ENCODE measurements at regions not wholly inside any gene's neighbourhood (a gene's known extent, or its start where the extent isn't known, plus 50 kb on each side); places are given as distances from the start of the nearest gene placed in this dataset.

DNA sequence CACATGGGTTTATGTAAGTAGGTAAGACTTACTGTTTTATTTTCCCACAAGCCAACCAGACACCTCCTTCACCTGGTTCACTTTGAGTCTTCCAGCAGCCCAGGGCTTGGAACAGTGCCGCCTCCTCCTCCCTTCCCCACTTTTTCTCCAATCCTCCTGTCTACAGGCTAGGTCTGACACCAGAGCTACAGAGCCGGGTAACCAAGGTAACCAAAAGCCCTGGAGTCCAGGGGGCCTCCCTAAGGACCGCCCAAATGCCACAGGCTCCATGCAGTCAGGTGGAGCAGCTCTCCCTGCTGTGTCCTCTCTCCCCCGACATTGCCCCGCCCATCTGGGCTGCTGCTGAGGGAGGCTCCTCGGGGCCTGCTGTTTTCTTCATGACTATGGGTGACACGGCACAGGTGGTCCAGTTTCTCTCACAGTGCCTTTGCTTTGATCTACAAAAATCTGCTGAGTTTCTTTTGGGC lies 138.0 kb upstream of the EFNA5 start:
- Histone ChIP-seq H3K27ac (replicated peaks; ENCODE audit: low read length) (peak overlapping the region; percentile 84), H3K4me1 (ENCODE audit: control insufficient read depth in 2 of 2, insufficient read depth in 1 of 2, low read depth in 1 of 2, low read length in 2 of 2) (peaks cover 28 to 41% of the 10 kb centered on the region in 2 donors), H3K9ac (ENCODE audit: low read depth, low read length, poor library complexity) (peak overlapping the region; percentile 53), H3K4me2 (ENCODE audit: insufficient read depth, low read length, poor library complexity, severe bottlenecking) (peak overlapping the region; percentile 46), H2AK5ac (ENCODE audit: low read depth, low read length) (peak overlapping the region; percentile 10), H3K23ac (ENCODE audit: low read depth, low read length, poor library complexity) (peak overlapping the region; percentile 18), H3K79me1 (ENCODE audit: low read depth, low read length) (no peaks in the 10 kb centered on the region), H3K18ac (ENCODE audit: low read length) (peak overlapping the region; percentile 88), H2BK12ac (ENCODE audit: low read length) (peak overlapping the region; percentile 12), H3K36me3 (replicated peaks in 1 of 2; ENCODE audit: control insufficient read depth in 2 of 2, insufficient read depth in 2 of 2, low read length in 2 of 2) (no peaks in the 10 kb centered on the region), H2BK120ac (ENCODE audit: low read depth, low read length) (peak overlapping the region; percentile 81), H3K4me3 (ENCODE audit: low read length in 2 of 2) (peak overlapping the region in 1 of 2 donors; percentile 7), H2AFZ (ENCODE audit: low read length) (peak overlapping the region; percentile 69), H4K91ac (ENCODE audit: low read depth, low read length, poor library complexity) (no peak overlapping the region), H3K14ac (ENCODE audit: low read length) (no peak overlapping the region), H3K4ac (ENCODE audit: low read length) (no peak overlapping the region), H2BK5ac (ENCODE audit: low read length) (peak overlapping the region; percentile 90), H4K8ac (ENCODE audit: low read depth, low read length) (peak overlapping the region; percentile 70), H2BK15ac (ENCODE audit: low read length) (no peak overlapping the region), H3K9me3 (replicated peaks in 1 of 2; ENCODE audit: control insufficient read depth in 2 of 2, insufficient read depth in 1 of 2, low read depth in 1 of 2, low read length in 2 of 2) (no peaks in the 10 kb centered on the region), H3K27me3 (ENCODE audit: control insufficient read depth in 3 of 3, insufficient read depth in 3 of 3, low read depth in 1 of 3, low read length in 3 of 3) (no peaks in the 10 kb centered on the region)
- peak; percentile 80 for DNase-seq (ENCODE audit: low spot score)
- WGBS, 2 donors (ENCODE audit: extremely low coverage in 2 of 2, insufficient read length in 2 of 2, insufficient replicate concordance in 1 of 2) = no CpG with 5 or more reads among the region's 7 CpGs

- H2BK15ac ChIP-seq (ENCODE audit: low read length) = no peak overlapping the region
- no peak overlapping the region for H2BK12ac ChIP-seq (ENCODE audit: low read length)
- no peak overlapping the region for H3K4me2 ChIP-seq (ENCODE audit: insufficient read depth, low read length, poor library complexity, severe bottlenecking)
- no peak overlapping the region for H4K8ac ChIP-seq (ENCODE audit: low read depth, low read length)
- H4K91ac ChIP-seq (ENCODE audit: low read depth, low read length, poor library complexity) = no peak overlapping the region
- H3K23ac ChIP-seq (ENCODE audit: low read depth, low read length, poor library complexity) = no peak overlapping the region
- H2AFZ ChIP-seq (ENCODE audit: low read length) = no peak overlapping the region
- DNase-seq (ENCODE audit: low spot score) = no peak
- WGBS, 2 donors (ENCODE audit: extremely low coverage in 2 of 2, insufficient read length in 2 of 2, insufficient replicate concordance in 1 of 2) = no CpG with 5 or more reads among the region's 5 CpGs
- H3K4me3 ChIP-seq (ENCODE audit: low read length in 2 of 2) = no peak overlapping the region
- no peaks in the 10 kb centered on the region for H3K79me1 ChIP-seq (ENCODE audit: low read depth, low read length)
- H3K27me3 ChIP-seq (ENCODE audit: control insufficient read depth in 3 of 3, insufficient read depth in 3 of 3, low read depth in 1 of 3, low read length in 3 of 3) = no peaks in the 10 kb centered on the region
- peaks cover 28 to 42% of the 10 kb centered on the region in 2 donors for H3K4me1 ChIP-seq (ENCODE audit: control insufficient read depth in 2 of 2, insufficient read depth in 1 of 2, low read depth in 1 of 2, low read length in 2 of 2)
- H3K9me3 ChIP-seq (replicated peaks in 1 of 2; ENCODE audit: control insufficient read depth in 2 of 2, insufficient read depth in 1 of 2, low read depth in 1 of 2, low read length in 2 of 2) = no peaks in the 10 kb centered on the region
- H3K18ac ChIP-seq (ENCODE audit: low read length) = peak overlapping the region; percentile 67
- peak overlapping the region; percentile 25 for H2BK5ac ChIP-seq (ENCODE audit: low read length)
- no peak overlapping the region for H3K9ac ChIP-seq (ENCODE audit: low read depth, low read length, poor library complexity)
- H3K4ac ChIP-seq (ENCODE audit: low read length) = no peak overlapping the region
- H3K27ac ChIP-seq (replicated peaks; ENCODE audit: low read length) = peak overlapping the region; percentile 95
- no peaks in the 10 kb centered on the region for H3K36me3 ChIP-seq (replicated peaks in 1 of 2; ENCODE audit: control insufficient read depth in 2 of 2, insufficient read depth in 2 of 2, low read length in 2 of 2)
- H2AK5ac ChIP-seq (ENCODE audit: low read depth, low read length) = no peak overlapping the region
- no peak overlapping the region for H2BK120ac ChIP-seq (ENCODE audit: low read depth, low read length)
- no peak overlapping the region for H3K14ac ChIP-seq (ENCODE audit: low read length)
These were observed 136.7 kb upstream of the EFNA5 start for GRCh38 chr5:107807431-107807830.

- Histone ChIP-seq H3K4ac (ENCODE audit: low read length) (no peak overlapping the region), H3K14ac (ENCODE audit: low read length) (no peak overlapping the region), H3K36me3 (replicated peaks in 1 of 2; ENCODE audit: control insufficient read depth in 2 of 2, insufficient read depth in 2 of 2, low read length in 2 of 2) (no peaks in the 10 kb centered on the region), H4K91ac (ENCODE audit: low read depth, low read length, poor library complexity) (no peak overlapping the region), H4K8ac (ENCODE audit: low read depth, low read length) (no peak overlapping the region), H3K18ac (ENCODE audit: low read length) (no peak overlapping the region), H2AK5ac (ENCODE audit: low read depth, low read length) (no peak overlapping the region), H2BK15ac (ENCODE audit: low read length) (no peak overlapping the region), H3K4me3 (ENCODE audit: low read length in 2 of 2) (no peak overlapping the region), H3K23ac (ENCODE audit: low read depth, low read length, poor library complexity) (no peak overlapping the region), H3K4me1 (ENCODE audit: control insufficient read depth in 2 of 2, insufficient read depth in 1 of 2, low read depth in 1 of 2, low read length in 2 of 2) (peaks cover 28 to 39% of the 10 kb centered on the region in 2 donors), H3K27me3 (ENCODE audit: control insufficient read depth in 3 of 3, insufficient read depth in 3 of 3, low read depth in 1 of 3, low read length in 3 of 3) (no peaks in the 10 kb centered on the region), H2BK12ac (ENCODE audit: low read length) (no peak overlapping the region), H3K27ac (replicated peaks; ENCODE audit: low read length) (peak overlapping the region; percentile 95), H3K9me3 (replicated peaks in 1 of 2; ENCODE audit: control insufficient read depth in 2 of 2, insufficient read depth in 1 of 2, low read depth in 1 of 2, low read length in 2 of 2) (no peaks in the 10 kb centered on the region), H2AFZ (ENCODE audit: low read length) (peak overlapping the region; percentile 62), H2BK120ac (ENCODE audit: low read depth, low read length) (no peak overlapping the region), H2BK5ac (ENCODE audit: low read length) (no peak overlapping the region), H3K79me1 (ENCODE audit: low read depth, low read length) (no peaks in the 10 kb centered on the region), H3K4me2 (ENCODE audit: insufficient read depth, low read length, poor library complexity, severe bottlenecking) (no peak overlapping the region), H3K9ac (ENCODE audit: low read depth, low read length, poor library complexity) (no peak overlapping the region)
- WGBS, 2 donors (ENCODE audit: extremely low coverage in 2 of 2, insufficient read length in 2 of 2, insufficient replicate concordance in 1 of 2) = no CpG with 5 or more reads among the region's 1 CpG
- no peak for DNase-seq (ENCODE audit: low spot score)
These were observed 136.0 kb upstream of the EFNA5 start for GRCh38 chr5:107806705-107807104.

GRCh38 chr5:107806271-107806670 lies 135.5 kb upstream of the EFNA5 start:
- Histone ChIP-seq H3K36me3 (replicated peaks in 1 of 2; ENCODE audit: control insufficient read depth in 2 of 2, insufficient read depth in 2 of 2, low read length in 2 of 2) (no peaks in the 10 kb centered on the region), H3K9ac (ENCODE audit: low read depth, low read length, poor library complexity) (no peak overlapping the region), H3K4me1 (ENCODE audit: control insufficient read depth in 2 of 2, insufficient read depth in 1 of 2, low read depth in 1 of 2, low read length in 2 of 2) (peaks cover 28 to 39% of the 10 kb centered on the region in 2 donors), H3K18ac (ENCODE audit: low read length) (no peak overlapping the region), H2BK120ac (ENCODE audit: low read depth, low read length) (peak overlapping the region; percentile 10), H3K14ac (ENCODE audit: low read length) (no peak overlapping the region), H2BK15ac (ENCODE audit: low read length) (no peak overlapping the region), H3K9me3 (replicated peaks in 1 of 2; ENCODE audit: control insufficient read depth in 2 of 2, insufficient read depth in 1 of 2, low read depth in 1 of 2, low read length in 2 of 2) (no peaks in the 10 kb centered on the region), H3K4me3 (ENCODE audit: low read length in 2 of 2) (no peak overlapping the region), H3K23ac (ENCODE audit: low read depth, low read length, poor library complexity) (no peak overlapping the region), H2BK12ac (ENCODE audit: low read length) (no peak overlapping the region), H2AFZ (ENCODE audit: low read length) (peak overlapping the region; percentile 62), H4K8ac (ENCODE audit: low read depth, low read length) (no peak overlapping the region), H2BK5ac (ENCODE audit: low read length) (no peak overlapping the region), H3K27ac (replicated peaks; ENCODE audit: low read length) (peak overlapping the region; percentile 95), H3K79me1 (ENCODE audit: low read depth, low read length) (no peaks in the 10 kb centered on the region), H3K4me2 (ENCODE audit: insufficient read depth, low read length, poor library complexity, severe bottlenecking) (no peak overlapping the region), H4K91ac (ENCODE audit: low read depth, low read length, poor library complexity) (no peak overlapping the region), H3K4ac (ENCODE audit: low read length) (no peak overlapping the region), H3K27me3 (ENCODE audit: control insufficient read depth in 3 of 3, insufficient read depth in 3 of 3, low read depth in 1 of 3, low read length in 3 of 3) (no peaks in the 10 kb centered on the region), H2AK5ac (ENCODE audit: low read depth, low read length) (no peak overlapping the region)
- no peak for DNase-seq (ENCODE audit: low spot score)
- WGBS, 2 donors (ENCODE audit: extremely low coverage in 2 of 2, insufficient read length in 2 of 2, insufficient replicate concordance in 1 of 2) = no CpG with 5 or more reads among the region's 5 CpGs
